HG02642 (cell line): ENCODE measurements at regions not wholly inside any gene's neighbourhood (a gene's known extent, or its start where the extent isn't known, plus 50 kb on each side); places are given as distances from the start of the nearest gene placed in this dataset.
A peak's percentile ranks its signal among the peaks of the same experiment; 100 is the strongest.

ENCODE experiments used
- ATAC-seq: cut with Tn5 transposase; IDR thresholded peaks from one replicate; pipeline ENCODE4 v1.9.1; 2021; ENCODE audit warnings: mild to moderate bottlenecking; ENCODE audit not compliant: unreplicated experiment, poor library complexity

GRCh38 chr11:27907530-27907929 is 200.4 kb downstream of the KIF18A start:
- no peak for ATAC-seq

- no peak for ATAC-seq
These were observed 200.9 kb downstream of the KIF18A start for GRCh38 chr11:27907091-27907490.

GRCh38 chr11:27904358-27905055 is 203.4 kb downstream of the KIF18A start:
- no peak for ATAC-seq

GRCh38 chr11:27902981-27903624 is 202.8 kb upstream of the BDNF start:
- no peak for ATAC-seq

- no peak for ATAC-seq
These were observed 197.9 kb upstream of the BDNF start for GRCh38 chr11:27898166-27898565.

- no peak for ATAC-seq
These were observed 195.8 kb upstream of the BDNF start for GRCh38 chr11:27896096-27896495.

- no peak for ATAC-seq
These were observed 194.3 kb upstream of the BDNF start for GRCh38 chr11:27894552-27894951.

- ATAC-seq = no peak
These were observed 186.6 kb upstream of the BDNF start for GRCh38 chr11:27886857-27887256.

- peak; percentile 60 for ATAC-seq
These were observed 181.9 kb upstream of the BDNF start for GRCh38 chr11:27882066-27882697.

- no peak for ATAC-seq
These were observed 175.8 kb upstream of the BDNF start for GRCh38 chr11:27875831-27876775.

- ATAC-seq = no peak
These were observed 175.0 kb upstream of the BDNF start for GRCh38 chr11:27874998-27875830.

- ATAC-seq = no peak
These were observed 173.4 kb upstream of the BDNF start for GRCh38 chr11:27873664-27874063.

- no peak for ATAC-seq
These were observed 170.8 kb upstream of the BDNF start for GRCh38 chr11:27871056-27871455.

- ATAC-seq = no peak
These were observed 169.4 kb upstream of the BDNF start for GRCh38 chr11:27869701-27870100.

- ATAC-seq = no peak
These were observed 168.5 kb upstream of the BDNF start for GRCh38 chr11:27868709-27869108.

GRCh38 chr11:27868226-27868625 is 168.0 kb upstream of the BDNF start:
- ATAC-seq = no peak

GRCh38 chr11:27865105-27865504 is 164.8 kb upstream of the BDNF start:
- ATAC-seq = no peak

GRCh38 chr11:27864611-27865010 is 164.4 kb upstream of the BDNF start:
- no peak for ATAC-seq

GRCh38 chr11:27864091-27864491 is 163.8 kb upstream of the BDNF start:
- no peak for ATAC-seq

- ATAC-seq = no peak
These were observed 163.4 kb upstream of the BDNF start for GRCh38 chr11:27863637-27864036.
